GM18511 (cell line): ENCODE measurements at regions not wholly inside any gene's neighbourhood (a gene's known extent, or its start where the extent isn't known, plus 50 kb on each side); places are given as distances from the start of the nearest gene placed in this dataset.
A peak's percentile ranks its signal among the peaks of the same experiment; 100 is the strongest.
"Not testable (repeated sequence)": the region's sequence is repeated elsewhere in the genome, so short reads cannot be mapped to it uniquely, and the experiment has no call there.

Experiments used
- ATAC-seq: cut with Tn5 transposase; IDR thresholded peaks from one replicate; pipeline ENCODE4 v1.9.1; 2021; ENCODE audit warnings: mild to moderate bottlenecking, moderate library complexity; ENCODE audit not compliant: unreplicated experiment

GRCh38 chr13:65260946-65261891 is 1968.9 kb downstream of the PCDH9 start:
- ATAC-seq, result no peak

DNA sequence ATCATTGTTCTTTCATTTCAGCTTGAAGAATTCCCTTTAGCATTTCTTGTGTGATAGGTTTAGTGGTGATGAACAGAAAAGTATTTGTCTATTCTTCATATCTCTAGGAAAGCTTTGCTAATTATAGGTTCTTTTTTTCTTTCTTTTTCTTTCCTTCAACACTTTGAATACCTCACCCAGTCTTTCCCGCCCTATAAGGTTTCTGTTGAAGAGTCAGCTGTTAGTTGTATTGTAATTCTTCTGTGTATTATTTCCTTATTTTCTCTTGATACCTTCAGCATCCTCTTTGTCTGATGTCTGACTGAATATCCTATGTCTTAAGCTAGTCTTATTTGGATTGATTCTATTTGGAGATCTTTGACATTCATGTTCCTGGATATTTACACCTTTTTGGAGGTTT is 1989.4 kb downstream of the PCDH9 start:
- no peak for ATAC-seq

DNA sequence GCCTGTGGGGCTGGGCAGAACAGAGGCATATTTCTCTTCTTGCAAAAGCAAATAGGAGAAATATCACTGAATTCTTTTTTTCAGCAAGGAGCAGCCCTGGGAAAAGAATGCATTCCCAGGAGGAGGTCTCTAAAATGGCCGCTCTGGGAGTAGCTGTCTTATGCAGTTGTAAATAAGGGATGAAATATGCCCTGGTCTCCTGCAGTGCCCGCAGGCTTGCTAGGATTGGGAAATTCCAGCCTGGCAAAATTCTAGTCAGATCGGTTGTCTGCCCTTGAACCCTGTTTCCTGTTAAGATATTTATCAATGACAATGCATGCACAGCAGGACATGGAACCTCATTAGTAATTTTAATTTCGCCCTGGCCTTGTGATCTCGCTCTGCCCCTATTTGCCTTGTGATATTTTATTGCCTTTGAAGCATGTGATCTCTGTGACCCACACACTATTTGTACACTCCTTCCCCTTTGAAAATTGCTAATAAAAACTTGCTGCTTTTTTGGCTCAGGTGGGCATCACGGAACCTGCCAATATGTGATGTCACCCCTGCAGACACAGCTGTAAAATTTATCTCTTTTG is 1993.2 kb downstream of the PCDH9 start:
- ATAC-seq, result no peak

DNA sequence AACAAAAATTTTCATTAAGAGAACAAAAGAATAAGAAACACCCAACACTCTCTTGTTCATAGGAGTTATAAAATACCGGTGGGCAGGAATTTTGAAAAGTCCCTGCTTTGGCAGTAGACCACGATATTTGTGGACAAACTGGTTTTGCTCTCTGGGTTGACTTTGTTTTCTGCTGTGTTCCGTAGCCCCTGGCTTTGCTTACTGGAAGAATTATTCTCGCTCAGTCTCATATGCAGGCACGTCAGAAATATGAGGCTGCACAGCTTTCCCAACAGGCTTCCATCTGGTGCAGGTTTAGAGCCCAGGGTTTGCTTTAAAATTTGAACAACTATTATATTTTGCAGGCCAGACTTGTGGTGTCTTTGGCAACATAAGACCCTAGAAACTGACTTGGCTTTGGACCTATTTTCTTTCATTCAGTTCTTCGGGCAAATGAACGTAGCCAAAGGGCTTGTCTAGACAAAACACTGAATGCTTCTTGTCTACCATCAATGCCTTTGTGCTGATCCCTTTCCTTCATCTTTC is 2012.6 kb downstream of the PCDH9 start:
- ATAC-seq, result no peak

- peak; percentile 57 for ATAC-seq
Measured at GRCh38 chr13:65202845-65203244, 2027.3 kb downstream of the PCDH9 start.

DNA sequence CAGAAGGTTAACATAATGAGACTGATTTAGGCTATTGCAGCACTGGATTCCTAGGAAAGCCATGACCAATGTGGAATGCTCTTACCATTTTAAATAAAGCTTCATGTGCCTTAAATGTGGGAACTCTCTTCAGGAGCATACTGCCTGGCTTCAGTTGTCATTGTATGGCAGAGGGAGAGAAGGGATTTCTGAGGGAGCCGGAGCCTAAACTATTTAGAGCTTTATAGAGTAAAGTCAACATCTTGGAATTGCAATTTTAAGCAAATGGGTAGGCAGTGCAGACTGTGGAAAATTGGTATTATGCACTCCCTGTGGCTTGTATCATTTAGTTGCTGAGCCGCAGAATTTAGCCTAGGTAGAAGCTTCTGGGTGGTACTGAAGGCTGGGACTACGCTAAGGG is 2041.4 kb downstream of the PCDH9 start:
- no peak for ATAC-seq

- ATAC-seq, result no peak
Measured at GRCh38 chr13:65168026-65168425, 2062.1 kb downstream of the PCDH9 start.

DNA sequence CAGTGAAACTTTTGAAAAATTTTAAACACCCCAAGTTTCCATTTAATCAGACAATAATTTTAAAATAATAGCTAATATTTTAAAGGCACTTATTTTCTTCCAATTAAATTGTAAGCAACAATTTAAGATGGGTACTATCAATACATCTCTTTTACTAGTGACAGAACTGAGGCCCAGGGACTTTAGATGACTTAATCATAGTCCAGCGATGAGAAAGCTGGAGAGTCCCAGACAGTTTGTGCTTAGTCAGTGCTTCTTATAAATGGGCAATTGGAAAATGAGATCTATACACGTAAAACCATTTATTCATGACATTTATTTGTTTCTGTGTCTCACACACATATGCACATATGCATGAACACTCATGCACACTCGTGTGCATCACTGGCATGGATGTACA is 2063.5 kb downstream of the PCDH9 start:
- no peak for ATAC-seq

DNA sequence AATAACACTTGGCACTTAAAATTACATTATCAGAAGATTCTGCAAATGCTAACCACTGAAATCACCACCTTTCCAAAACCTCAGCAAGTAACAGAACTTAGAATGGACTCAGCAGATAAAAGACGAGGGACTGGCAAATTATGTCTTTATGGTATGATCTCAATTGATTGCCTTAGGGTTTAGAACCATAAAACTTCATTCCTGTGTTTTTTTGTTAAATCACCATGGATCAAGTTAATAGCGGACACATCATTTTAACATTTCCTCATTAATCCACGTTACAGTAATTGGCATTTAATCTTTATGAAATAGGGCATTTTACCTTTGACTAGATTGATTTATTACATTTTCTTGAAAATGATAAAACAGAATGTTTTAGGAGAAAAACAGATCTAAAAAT is 2070.3 kb downstream of the PCDH9 start:
- no peak for ATAC-seq

DNA sequence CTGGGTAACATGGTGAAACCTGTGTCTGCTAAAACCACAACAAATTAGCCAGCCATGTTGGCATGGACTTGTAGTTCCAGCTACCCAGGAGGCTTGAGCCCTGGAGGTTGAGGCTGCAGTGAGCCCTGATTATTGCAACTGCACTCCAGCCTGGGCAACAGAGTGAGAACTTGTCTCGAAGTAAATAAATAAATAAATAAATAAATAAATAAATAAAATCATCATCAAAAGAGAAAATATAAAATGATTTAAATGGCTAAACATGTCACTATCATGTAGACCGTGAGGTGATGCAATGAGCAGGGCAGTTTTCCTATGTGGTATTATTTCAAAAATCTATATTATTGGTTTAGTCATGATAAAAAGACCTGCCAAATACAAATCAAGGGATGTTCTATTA is 2074.3 kb downstream of the PCDH9 start:
- no peak for ATAC-seq

- ATAC-seq, result no peak
Measured at GRCh38 chr13:65154661-65155447, 2075.3 kb downstream of the PCDH9 start.

DNA sequence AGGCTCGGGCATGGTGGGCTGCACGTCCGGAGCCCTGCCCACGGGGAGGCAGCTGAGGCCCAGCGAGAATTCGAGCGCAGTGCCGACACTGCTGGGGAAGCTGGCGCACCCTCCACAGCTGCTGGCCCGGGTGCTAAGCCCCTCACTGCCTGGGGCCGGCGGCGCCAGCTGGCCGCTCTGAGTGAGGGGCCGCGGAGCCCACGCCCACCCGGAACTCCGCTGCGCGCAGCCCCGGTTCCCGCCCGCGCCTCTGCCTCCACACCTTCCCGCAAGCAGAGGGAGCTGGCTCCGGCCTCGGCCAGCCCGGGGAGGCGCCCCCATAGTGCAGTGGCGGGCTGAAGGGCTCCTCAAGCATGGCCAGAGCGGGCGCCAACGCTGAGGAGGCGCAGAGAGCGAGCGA is 2080.4 kb downstream of the PCDH9 start:
- ATAC-seq, result no peak

DNA sequence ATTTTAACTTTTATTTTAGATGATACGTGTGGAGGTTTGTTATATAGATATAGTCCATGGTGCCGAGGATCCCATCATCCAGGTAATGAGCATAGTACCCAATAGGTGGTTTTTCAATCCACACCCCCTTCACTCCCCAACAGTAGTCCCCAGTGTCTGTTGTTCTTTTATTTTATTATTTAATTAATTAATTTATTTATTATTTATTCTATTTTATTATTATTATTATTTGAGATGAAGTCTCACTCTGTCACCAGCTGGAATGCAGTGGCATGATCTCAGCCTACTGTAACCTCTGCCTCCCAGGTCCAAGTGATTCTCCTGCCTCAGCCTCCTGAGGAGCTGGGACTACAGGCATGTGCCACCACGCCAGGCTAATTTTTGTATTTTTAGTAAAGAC is 2086.2 kb downstream of the PCDH9 start:
- no peak for ATAC-seq

GRCh38 chr13:65133094-65133493 is 2097.0 kb downstream of the PCDH9 start:
- no peak for ATAC-seq

- no peak for ATAC-seq
Measured at GRCh38 chr13:65125236-65125635, 2104.9 kb downstream of the PCDH9 start.

- ATAC-seq, result no peak
Measured at GRCh38 chr13:65112531-65112941, 2117.6 kb downstream of the PCDH9 start.

DNA sequence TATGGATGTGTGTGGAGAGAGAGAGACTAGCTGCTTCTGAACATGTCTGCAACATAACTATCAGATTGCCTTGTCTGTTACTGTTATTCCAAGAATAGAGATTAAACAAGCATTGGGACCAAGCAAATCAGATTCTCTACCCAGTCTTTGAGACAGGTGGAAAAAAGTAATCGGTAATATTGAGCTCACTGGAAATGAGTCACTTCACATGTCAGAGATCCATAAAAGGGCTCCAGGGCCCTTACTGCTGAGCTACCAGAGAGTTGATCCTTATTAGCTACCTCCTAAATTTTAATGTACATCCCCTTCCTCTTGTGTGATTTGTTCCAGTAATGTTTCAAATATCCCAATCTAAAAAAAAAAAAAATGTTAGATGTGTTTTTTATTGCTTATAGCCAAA is 2118.0 kb downstream of the PCDH9 start:
- ATAC-seq, result no peak

- no peak for ATAC-seq
Measured at GRCh38 chr13:65111223-65111622, 2118.9 kb downstream of the PCDH9 start.

DNA sequence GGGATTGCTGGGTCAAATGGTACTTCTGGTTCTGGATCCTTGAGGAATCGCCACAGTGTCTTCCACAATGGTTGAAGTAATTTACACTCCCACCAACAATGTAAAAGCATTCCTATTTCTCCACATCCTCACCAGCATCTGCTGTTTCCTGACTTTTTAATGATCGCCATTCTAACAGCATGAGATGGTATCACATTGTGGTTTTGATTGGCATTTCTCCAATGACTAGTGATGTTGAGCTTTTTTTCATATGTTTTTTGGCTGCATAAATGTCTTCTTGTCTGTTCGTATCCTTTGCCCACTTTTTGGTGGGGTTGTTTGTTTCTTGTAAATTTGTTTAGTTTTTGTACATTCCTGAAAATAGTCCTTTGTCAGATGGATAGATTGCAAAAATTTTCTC is 2125.7 kb downstream of the PCDH9 start:
- not testable (repeated sequence) for ATAC-seq

GRCh38 chr13:65103351-65103750 is 2126.8 kb downstream of the PCDH9 start:
- ATAC-seq, result no peak
